ENCODE measurements at regions not wholly inside any gene's neighbourhood (a gene's known extent, or its start where the extent isn't known, plus 50 kb on each side); places are given as distances from the start of the nearest gene placed in this dataset.

DNA sequence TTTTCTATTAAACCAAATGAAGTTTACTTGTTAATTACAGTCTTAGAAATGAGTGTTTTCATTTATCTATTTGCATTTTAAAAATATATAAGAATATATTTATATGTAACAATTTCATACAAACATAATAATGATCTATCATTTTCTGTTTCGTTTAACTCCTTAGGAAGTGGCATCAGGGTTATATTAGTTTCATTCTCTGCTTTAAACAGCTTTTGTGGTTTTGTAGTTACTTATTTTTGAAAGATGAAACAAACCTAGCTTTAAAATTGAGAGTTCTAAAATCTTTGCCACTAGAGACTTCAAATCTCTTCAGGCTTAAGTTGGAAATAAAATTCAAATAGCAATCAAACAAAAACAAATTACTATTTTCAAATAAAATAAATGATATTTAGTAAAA is 2110.6 kb downstream of the MRPL39 start:
- no peak for TF ChIP-seq FOXP2 (optimal IDR thresholded peaks at IDR 0.05; ENCODE audit: control extremely low read depth, extremely low read length, insufficient read depth)
- TF ChIP-seq EZH2 (IDR thresholded peaks at IDR 0.05), result no peak
- no peak for TF ChIP-seq POLR2AphosphoS5 (IDR thresholded peaks at IDR 0.05; ENCODE audit: borderline replicate concordance, low read depth, low read length)

All from SK-N-MC (cell line).